KMS-11 (cell line): ENCODE measurements at regions not wholly inside any gene's neighbourhood (a gene's known extent, or its start where the extent isn't known, plus 50 kb on each side); places are given as distances from the start of the nearest gene placed in this dataset.

Experiments
- H2AFZ ChIP-seq: fragments of 200-600 bp; sonication (generic); 2 replicates; pipeline ENCODE4 v1.6.1; 2016; ENCODE audit warnings: antibody characterized with exemption, mixed run types, low read depth
- H3K27ac ChIP-seq: fragments of 200-600 bp; sonication (generic); 2 replicates; pipeline ENCODE4 v1.6.1; 2016; ENCODE audit warnings: mild to moderate bottlenecking, mixed run types
- H3K27me3 ChIP-seq: fragments of 200-600 bp; sonication (generic); 2 replicates; pipeline ENCODE4 v1.6.1; 2017; ENCODE audit warnings: mild to moderate bottlenecking, low read depth, mixed run types, moderate library complexity; ENCODE audit not compliant: insufficient read depth
- H3K36me3 ChIP-seq: fragments of 200-600 bp; sonication (generic); 2 replicates; pipeline ENCODE4 v1.6.1; 2017; ENCODE audit warnings: mild to moderate bottlenecking, mixed run types; ENCODE audit not compliant: insufficient read depth
- H3K4me1 ChIP-seq: fragments of 200-600 bp; sonication (generic); 2 replicates; pipeline ENCODE4 v1.6.1; 2016; ENCODE audit warnings: mild to moderate bottlenecking, low read depth, mixed run types; ENCODE audit not compliant: poor library complexity, severe bottlenecking
- H3K4me2 ChIP-seq: fragments of 200-600 bp; sonication (generic); 2 replicates; pipeline ENCODE4 v1.7.0; 2016; ENCODE audit warnings: mild to moderate bottlenecking, mixed run types
- H3K4me3 ChIP-seq: fragments of 200-600 bp; sonication (generic); IDR thresholded peaks from 2 replicates; pipeline ENCODE4 v1.6.1; 2017; ENCODE audit warnings: low read depth, low read length, mixed read lengths; ENCODE audit not compliant: insufficient read depth
- H3K79me2 ChIP-seq: fragments of 200-600 bp; sonication (generic); 2 replicates; pipeline ENCODE4 v1.6.1; 2016; ENCODE audit warnings: low read depth, mixed run types; ENCODE audit not compliant: insufficient read depth
- H3K9ac ChIP-seq: fragments of 200-600 bp; sonication (generic); 2 replicates; pipeline ENCODE4 v1.6.1; 2016; ENCODE audit warnings: mild to moderate bottlenecking, mixed run types
- H4K20me1 ChIP-seq: fragments of 200-600 bp; sonication (generic); 2 replicates; pipeline ENCODE4 v1.6.1; 2016; ENCODE audit warnings: mild to moderate bottlenecking, mixed run types; ENCODE audit not compliant: insufficient read depth
- TF ChIP-seq, protein P1 (sequence below): fragments of 200-600 bp; sonication (generic); conservative IDR thresholded peaks from 2 replicates; pipeline ENCODE4 v1.6.1; 2017; ENCODE audit warnings: low read depth, mild to moderate bottlenecking, antibody characterized with exemption, low read length, moderate library complexity, mixed read lengths

DNA sequence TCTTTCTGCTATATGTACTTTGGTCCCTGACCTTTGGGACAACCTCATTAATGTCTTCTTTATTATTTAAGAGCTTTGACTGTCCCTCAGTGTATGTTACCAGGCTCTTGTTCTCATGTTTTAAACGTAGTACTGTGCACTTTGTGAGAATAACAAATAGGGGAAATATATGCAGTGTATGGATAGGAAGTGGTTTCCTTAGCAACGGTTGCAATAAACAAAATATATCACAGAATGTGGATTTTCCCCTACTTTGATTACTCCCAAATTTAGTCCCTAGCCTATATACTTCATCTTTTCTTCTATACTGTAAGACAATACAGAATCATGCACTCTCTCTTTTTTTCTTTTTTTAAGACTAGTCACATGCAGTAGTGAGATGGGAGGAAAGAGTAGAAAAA is 123.8 kb upstream of the AKIRIN2 start:
- TF ChIP-seq, protein P1, sequence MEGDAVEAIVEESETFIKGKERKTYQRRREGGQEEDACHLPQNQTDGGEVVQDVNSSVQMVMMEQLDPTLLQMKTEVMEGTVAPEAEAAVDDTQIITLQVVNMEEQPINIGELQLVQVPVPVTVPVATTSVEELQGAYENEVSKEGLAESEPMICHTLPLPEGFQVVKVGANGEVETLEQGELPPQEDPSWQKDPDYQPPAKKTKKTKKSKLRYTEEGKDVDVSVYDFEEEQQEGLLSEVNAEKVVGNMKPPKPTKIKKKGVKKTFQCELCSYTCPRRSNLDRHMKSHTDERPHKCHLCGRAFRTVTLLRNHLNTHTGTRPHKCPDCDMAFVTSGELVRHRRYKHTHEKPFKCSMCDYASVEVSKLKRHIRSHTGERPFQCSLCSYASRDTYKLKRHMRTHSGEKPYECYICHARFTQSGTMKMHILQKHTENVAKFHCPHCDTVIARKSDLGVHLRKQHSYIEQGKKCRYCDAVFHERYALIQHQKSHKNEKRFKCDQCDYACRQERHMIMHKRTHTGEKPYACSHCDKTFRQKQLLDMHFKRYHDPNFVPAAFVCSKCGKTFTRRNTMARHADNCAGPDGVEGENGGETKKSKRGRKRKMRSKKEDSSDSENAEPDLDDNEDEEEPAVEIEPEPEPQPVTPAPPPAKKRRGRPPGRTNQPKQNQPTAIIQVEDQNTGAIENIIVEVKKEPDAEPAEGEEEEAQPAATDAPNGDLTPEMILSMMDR, result no peak
- Histone ChIP-seq H2AFZ (no peak overlapping the region), H3K9ac (no peak overlapping the region), H3K27ac (no peak overlapping the region), H3K4me2 (no peak overlapping the region), H3K4me1 (peaks cover 26% of the 10 kb centered on the region), H4K20me1 (no peaks in the 10 kb centered on the region), H3K27me3 (no peaks in the 10 kb centered on the region), H3K79me2 (no peaks in the 10 kb centered on the region), H3K4me3 (no peak overlapping the region), H3K36me3 (no peaks in the 10 kb centered on the region)

DNA sequence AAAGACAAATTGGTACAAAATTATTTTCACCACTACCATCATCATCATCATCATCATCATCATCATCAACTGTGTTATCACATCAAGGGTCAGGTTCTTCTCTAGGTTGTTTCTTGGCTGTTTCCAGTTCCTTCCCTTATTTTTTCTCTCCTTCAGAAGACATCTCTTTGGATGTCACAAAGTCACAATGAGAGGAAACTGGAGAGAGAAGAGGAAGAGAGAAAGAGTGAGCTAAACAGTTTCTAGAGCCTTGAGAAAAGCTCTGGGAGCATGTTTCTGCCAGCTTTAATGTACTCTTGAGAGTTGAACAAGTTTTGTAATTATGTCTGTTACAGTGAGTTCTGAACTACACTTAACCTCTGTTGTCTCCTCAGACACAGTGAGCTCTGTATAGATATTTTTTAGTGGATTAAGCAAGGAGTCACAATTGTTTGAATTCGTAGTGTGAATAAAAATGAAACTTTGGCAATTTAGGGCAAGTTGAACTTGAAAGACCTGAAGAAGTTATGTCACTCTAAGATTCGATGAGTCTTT is 123.0 kb upstream of the AKIRIN2 start:
- H2AFZ ChIP-seq, result no peak overlapping the region
- TF ChIP-seq, protein P1, result no peak
- no peak overlapping the region for H3K27ac ChIP-seq
- H3K9ac ChIP-seq, result no peak overlapping the region
- H3K79me2 ChIP-seq, result no peaks in the 10 kb centered on the region
- no peaks in the 10 kb centered on the region for H4K20me1 ChIP-seq
- H3K4me2 ChIP-seq, result no peak overlapping the region
- H3K36me3 ChIP-seq, result no peaks in the 10 kb centered on the region
- peaks cover 18% of the 10 kb centered on the region for H3K4me1 ChIP-seq
- H3K4me3 ChIP-seq, result no peak overlapping the region
- H3K27me3 ChIP-seq, result no peaks in the 10 kb centered on the region

DNA sequence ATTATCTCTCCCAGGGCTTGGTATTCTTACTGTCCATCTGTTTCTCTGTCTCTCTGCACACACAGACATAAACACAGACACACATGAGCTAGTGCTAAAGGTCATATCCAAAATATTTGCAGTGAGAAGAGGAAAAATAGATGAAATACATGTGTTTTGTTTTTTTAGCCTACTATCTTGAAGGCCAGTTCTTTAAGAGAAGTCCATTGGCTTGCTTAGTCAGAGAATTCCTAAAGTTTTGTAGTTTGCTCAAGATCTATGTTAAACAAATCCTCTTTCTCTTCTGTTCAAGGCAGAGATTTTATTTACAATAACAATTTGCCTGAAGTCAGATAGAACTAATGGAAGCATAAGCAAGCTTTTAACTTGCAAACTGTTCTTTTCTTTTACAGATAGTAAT is 120.0 kb upstream of the AKIRIN2 start:
- Histone ChIP-seq H3K27ac (no peak overlapping the region), H3K9ac (no peak overlapping the region), H3K4me2 (no peak overlapping the region), H3K4me1 (no peaks in the 10 kb centered on the region), H3K4me3 (no peak overlapping the region), H3K27me3 (no peaks in the 10 kb centered on the region), H4K20me1 (no peaks in the 10 kb centered on the region), H2AFZ (no peak overlapping the region), H3K36me3 (no peaks in the 10 kb centered on the region), H3K79me2 (no peaks in the 10 kb centered on the region)
- TF ChIP-seq, protein P1, result no peak

GRCh38 chr6:87820343-87820984 is 118.4 kb upstream of the AKIRIN2 start:
- Histone ChIP-seq H3K27ac (no peak overlapping the region), H3K4me2 (no peak overlapping the region), H3K36me3 (no peaks in the 10 kb centered on the region), H3K4me3 (no peak overlapping the region), H3K79me2 (no peaks in the 10 kb centered on the region), H4K20me1 (no peaks in the 10 kb centered on the region), H2AFZ (no peak overlapping the region), H3K27me3 (no peaks in the 10 kb centered on the region), H3K9ac (no peak overlapping the region), H3K4me1 (no peaks in the 10 kb centered on the region)
- TF ChIP-seq, protein P1, result no peak
